HG03460 (cell line): ENCODE measurements at regions not wholly inside any gene's neighbourhood (a gene's known extent, or its start where the extent isn't known, plus 50 kb on each side); places are given as distances from the start of the nearest gene placed in this dataset.

ENCODE experiments used
- ATAC-seq: cut with Tn5 transposase; IDR thresholded peaks from one replicate; pipeline ENCODE4 v1.9.1; 2021; ENCODE audit not compliant: unreplicated experiment

- ATAC-seq: no peak
Observed at GRCh38 chr17:79541056-79541850, 69.6 kb downstream of the RBFOX3 start.

DNA sequence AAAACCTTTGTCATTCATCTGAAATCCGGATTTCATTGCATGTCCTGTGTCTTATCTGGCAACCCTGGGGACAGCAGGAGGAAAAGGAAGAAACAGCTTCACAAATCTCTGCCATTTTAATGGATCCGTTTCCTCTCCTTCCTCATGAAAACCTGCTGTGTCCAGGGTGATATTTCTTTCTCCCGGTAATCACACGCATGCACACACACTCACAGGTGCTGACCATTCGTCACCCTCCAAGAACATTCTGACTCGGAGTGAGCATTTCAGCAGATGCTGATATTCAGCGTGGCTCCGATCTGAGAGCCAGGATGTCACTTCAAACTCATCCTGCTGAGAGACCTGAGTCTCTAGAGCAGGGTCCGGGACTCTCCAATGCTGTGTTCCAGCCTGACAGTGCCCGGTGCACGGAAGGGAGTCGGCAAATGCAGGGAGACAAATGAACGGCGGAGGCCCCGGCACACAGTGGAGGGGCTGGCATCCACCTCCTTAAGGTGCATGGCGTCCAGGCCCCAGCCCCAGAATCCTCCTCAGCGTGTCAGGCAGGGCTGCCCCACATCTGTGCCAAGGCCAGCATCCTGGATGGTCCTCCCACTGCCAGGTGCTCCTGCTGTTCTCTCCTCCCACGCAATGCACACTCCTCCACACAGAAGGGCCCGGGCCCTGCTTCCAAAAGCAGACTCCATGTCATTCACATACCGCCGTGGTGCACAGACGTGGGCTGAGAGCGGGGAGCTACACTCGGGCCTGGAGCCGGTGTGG is 70.7 kb downstream of the RBFOX3 start:
- ATAC-seq: no peak

DNA sequence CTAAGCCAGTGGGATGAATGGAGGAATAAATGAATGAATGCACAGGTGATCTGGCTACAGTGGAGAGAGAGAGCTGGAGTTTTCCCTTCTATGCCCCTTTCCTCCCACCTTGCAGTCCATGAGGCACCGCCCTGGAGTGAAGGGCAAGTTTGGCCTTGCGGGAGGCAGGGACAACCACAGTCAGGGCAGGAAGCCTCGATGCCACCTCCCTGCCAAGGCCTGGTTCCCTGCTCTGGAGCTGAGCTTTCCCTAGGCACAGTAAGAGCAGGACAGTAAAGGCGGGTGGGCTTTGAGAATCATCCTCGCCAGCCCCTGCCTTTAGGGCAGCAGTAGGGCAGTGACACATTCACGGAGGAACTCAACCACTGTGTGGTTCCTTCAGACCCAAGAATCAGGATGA is 72.6 kb downstream of the RBFOX3 start:
- ATAC-seq: no peak

- ATAC-seq: no peak
Observed at GRCh38 chr17:79537686-79538085, 73.2 kb downstream of the RBFOX3 start.

GRCh38 chr17:79537061-79537460 is 73.8 kb downstream of the RBFOX3 start:
- no peak for ATAC-seq

GRCh38 chr17:79536212-79536840 is 74.5 kb downstream of the RBFOX3 start:
- no peak for ATAC-seq

DNA sequence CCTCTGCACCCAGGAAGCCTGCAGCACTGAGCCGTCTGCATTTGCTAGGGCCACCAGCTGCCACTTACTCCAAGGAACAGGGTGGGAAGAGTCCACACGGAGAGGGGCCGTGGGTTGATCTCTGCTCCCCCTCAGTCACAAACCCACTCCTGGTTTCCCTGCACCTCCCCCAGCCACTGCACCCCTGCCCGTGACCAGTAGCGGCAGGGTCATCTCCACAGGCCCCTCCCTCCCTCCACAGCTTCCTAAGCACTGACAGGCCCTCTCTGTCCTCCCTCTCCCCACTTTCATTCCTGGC is 75.2 kb downstream of the RBFOX3 start:
- no peak for ATAC-seq

- no peak for ATAC-seq
Observed at GRCh38 chr17:79534851-79535727, 75.8 kb downstream of the RBFOX3 start.

- ATAC-seq: no peak
Observed at GRCh38 chr17:79534111-79534510, 76.7 kb downstream of the RBFOX3 start.

GRCh38 chr17:79533116-79533515 is 77.7 kb downstream of the RBFOX3 start:
- ATAC-seq: no peak

DNA sequence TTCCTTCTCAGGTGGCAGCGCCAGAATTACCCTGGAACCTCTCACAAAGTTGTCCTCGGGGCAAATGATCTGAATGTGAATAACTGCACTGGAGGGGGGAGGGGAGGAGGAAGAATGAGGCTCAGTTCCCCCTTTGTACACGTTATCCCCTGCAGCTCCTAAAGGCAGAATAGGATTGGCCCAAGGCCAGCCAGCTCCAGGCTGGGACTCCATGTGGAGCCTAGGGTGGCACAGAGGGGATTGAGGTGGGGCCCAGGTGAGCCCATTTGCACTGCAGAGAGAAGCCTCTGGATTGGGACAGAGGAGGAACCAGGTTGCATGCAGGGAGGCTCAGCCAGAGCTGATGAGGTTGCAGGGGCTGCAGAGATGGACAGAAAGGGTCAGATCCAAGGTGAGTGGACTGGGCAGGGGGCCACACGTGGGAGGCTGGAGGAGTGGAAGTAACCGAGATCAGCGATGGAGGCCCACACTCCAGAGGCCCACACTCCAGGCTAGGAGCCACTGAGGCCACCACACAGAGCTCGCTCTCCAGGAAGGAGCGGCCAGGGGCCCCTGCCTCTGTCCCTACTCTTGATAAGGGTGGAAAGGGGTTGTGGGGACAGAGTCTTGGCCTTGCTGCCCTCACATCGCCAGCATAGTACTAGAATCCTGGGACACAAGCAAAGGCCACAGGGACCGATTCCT is 78.6 kb downstream of the RBFOX3 start:
- no peak for ATAC-seq

DNA sequence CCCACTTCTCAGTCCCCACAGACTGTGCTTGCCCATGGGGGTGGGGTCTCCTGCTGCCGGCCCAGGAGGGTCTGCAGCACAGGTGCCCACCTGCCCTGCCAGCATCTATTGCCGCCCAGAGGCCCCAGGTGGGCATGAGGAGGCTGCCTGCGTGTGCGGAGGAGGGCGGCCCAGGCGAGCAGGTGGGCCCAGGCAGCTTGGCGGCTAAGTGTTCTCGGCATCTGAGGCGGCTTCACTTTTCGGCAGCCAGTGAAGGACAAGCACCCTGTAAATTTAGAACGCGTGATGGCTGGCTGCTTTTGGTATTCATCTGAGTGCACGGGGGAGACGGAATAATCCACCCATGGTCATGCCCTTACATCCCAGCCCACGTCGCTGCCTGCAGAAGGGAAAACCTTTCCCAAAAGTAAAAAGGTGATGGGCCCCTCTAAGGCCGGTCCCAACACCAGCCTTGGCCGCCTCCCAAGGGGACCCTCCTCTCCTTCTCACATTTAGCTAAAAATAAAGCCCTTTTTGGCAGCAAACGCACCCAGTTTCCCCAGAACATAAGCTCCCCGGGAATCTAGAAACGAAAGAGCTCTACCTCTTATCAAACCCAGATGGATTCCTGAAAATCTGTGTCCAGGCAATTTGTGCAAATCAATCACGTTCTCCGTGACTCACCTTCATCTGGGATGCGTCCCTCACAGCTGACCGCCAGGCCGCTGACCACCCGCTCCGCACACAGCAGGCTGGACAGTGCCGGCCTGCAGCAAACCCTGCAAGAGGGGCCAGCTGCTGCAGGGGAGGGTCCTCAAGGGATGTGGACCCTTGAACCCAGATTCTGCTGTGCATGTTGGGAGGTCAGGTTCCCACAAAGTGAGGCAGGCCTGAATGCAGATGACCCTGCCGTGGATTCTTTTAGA is 79.4 kb downstream of the RBFOX3 start:
- no peak for ATAC-seq

- ATAC-seq: no peak
Observed at GRCh38 chr17:79530361-79531105, 80.3 kb downstream of the RBFOX3 start.

DNA sequence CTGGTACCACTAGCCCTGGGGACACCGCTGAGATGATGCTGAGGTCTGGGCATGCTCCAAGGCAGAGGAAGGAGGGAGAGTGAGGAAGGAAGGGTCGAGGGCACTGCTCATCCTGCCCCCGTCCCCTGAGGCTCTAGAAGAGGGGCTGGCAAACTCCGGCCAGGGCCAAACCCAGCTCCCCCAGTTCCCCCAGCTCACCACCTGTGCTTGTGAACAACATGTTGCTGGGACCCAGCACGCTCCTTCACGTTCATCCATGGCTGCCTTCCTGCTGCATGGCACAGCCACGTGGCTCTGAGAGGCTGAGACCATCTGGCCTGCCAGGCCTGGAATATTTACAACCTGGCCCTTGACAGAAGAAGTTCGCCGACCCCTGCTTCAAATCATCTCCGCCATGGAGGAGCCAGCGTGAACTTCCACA is 81.2 kb downstream of the RBFOX3 start:
- ATAC-seq: no peak

DNA sequence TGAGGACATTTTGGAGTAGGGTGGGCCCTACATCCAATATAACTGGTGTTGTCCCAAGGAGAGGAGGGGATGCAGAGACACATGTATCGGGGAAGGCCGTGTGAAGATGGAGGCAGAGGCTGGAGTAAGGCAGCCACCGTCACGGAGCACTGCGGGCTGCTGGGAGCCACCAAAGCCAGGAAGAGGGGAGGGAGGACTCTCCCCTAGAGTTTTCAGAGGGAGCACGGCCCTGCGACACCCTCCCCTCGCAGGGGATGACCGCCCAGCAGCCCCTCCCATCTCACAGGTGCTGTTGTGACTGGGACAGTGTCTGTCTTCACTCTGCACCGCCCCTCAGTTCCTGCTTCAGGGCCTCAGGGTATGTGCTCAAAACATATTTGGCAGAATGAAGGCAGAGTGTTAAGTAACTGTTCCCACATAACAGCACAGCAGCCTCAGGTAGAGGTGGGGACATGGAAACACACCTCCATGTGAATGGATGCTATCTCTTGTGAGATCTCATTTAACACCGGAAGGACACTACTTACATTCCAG is 82.2 kb downstream of the RBFOX3 start:
- no peak for ATAC-seq

DNA sequence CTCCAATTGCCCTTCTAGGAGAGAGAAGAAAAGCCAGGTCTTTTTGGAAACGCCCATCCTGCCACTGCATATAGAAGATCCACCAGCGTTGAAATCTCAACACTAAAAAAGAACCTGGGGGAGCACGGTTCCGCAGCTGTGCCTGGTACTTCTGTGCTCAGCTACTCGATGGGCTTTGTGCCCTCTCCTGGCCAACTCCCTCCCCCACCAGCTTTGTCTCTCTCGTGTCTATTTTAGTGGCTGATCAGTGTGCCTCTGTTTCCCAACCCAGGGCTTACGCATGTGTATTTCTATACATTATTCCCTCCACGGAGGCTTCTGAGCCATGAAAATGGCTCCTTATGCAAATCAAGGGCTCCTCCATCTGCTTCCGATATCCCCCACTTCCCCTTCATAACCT is 83.5 kb downstream of the RBFOX3 start:
- no peak for ATAC-seq

DNA sequence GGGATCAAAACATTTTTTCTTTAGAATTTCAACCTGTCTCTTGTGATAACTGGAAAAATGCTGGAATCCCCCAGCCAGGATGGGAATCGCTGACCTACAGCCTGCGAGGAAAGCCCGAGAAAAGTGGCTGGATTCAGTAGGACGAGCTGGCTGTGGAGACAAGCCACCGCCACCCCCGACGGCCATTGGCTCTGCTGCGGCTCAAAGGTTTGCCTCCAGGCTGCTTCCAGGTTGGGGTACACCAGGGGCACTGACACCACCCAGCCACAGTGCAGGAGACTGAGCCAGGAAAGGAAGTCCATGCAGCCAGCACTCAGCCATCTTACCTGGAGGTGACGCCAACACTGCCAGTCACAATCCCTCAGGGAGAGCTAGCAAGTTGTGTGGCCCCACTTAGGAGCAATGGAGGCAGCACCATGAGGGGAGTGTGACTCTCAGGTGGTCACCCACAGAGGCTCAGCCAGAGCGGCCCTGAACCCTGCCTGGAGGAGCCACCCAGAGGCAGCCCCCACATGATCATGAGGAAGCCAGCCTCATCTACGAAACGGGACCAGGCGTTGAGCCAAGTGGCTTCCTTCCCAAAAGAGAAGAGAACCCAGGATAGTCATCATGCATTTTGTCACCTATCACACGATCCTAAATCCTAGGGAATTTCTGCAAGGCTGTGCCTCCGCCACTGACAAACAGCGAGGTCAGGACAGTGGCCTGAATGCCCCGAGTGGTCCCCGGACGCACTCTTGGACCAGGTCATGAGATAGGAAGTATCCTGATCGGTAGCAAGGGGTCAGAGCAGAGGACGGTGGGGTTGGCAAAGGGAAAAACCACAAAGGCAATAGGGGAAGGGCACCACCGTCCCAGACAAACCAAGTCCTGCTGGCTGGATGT is 84.8 kb downstream of the RBFOX3 start:
- ATAC-seq: no peak
